GM23248 (cell line): ENCODE measurements at regions not wholly inside any gene's neighbourhood (a gene's known extent, or its start where the extent isn't known, plus 50 kb on each side); places are given as distances from the start of the nearest gene placed in this dataset.
A peak's percentile ranks its signal among the peaks of the same experiment; 100 is the strongest.

Experiments
- DNase-seq: peaks from one replicate; pipeline ENCODE4 v3.0.0-alpha.2; 2015
- H2AFZ ChIP-seq: fragments of 200-600 bp; sonication (generic); 2 replicates; pipeline ENCODE4 v1.6.1; 2016; ENCODE audit warnings: antibody characterized with exemption
- H3F3A ChIP-seq: fragments of 200-600 bp; sonication (generic); 2 replicates; pipeline ENCODE4 v1.6.1; 2016; ENCODE audit warnings: mild to moderate bottlenecking, antibody characterized with exemption, mixed run types; ENCODE audit not compliant: insufficient read depth
- H3K27ac ChIP-seq: fragments of 200-600 bp; sonication (generic); 2 replicates; pipeline ENCODE4 v1.5.1; 2016; ENCODE audit warnings: mild to moderate bottlenecking
- H3K27me3 ChIP-seq: fragments of 200-600 bp; sonication (generic); replicated peaks from 2 replicates; pipeline ENCODE4 v1.6.1; 2016; ENCODE audit warnings: mild to moderate bottlenecking; ENCODE audit not compliant: insufficient read depth
- H3K36me3 ChIP-seq: fragments of 200-600 bp; sonication (generic); 2 replicates; pipeline ENCODE4 v1.6.1; 2016; ENCODE audit warnings: low read depth, mild to moderate bottlenecking
- H3K4me1 ChIP-seq: fragments of 200-600 bp; sonication (generic); 2 replicates; pipeline ENCODE4 v1.6.1; 2016; ENCODE audit warnings: mild to moderate bottlenecking; ENCODE audit not compliant: insufficient read depth
- H3K4me2 ChIP-seq: fragments of 200-600 bp; sonication (generic); one replicate; pipeline ENCODE4 v1.6.1; 2016; ENCODE audit warnings: mild to moderate bottlenecking; ENCODE audit not compliant: unreplicated experiment
- H3K4me3 ChIP-seq: fragments of 200-600 bp; sonication (generic); 2 replicates; pipeline ENCODE4 v1.5.1; 2016; ENCODE audit warnings: mild to moderate bottlenecking
- H3K79me2 ChIP-seq: fragments of 200-600 bp; sonication (generic); 2 replicates; pipeline ENCODE4 v1.6.1; 2016; ENCODE audit warnings: mild to moderate bottlenecking; ENCODE audit not compliant: insufficient read depth
- H3K9ac ChIP-seq: fragments of 200-600 bp; sonication (generic); 2 replicates; pipeline ENCODE4 v1.6.1; 2016; ENCODE audit warnings: mild to moderate bottlenecking
- H3K9me2 ChIP-seq: fragments of 200-600 bp; sonication (generic); 2 replicates; pipeline ENCODE4 v1.6.1; 2016; ENCODE audit warnings: mixed run types, mild to moderate bottlenecking, moderate library complexity; ENCODE audit not compliant: insufficient read depth
- H3K9me3 ChIP-seq: fragments of 200-600 bp; sonication (generic); one replicate; pipeline ENCODE4 v1.6.1; 2017; ENCODE audit warnings: low read depth
- H4K20me1 ChIP-seq: fragments of 200-600 bp; sonication (generic); 2 replicates; pipeline ENCODE4 v1.6.0; 2016; ENCODE audit not compliant: insufficient read depth
- EZH2 ChIP-seq: fragments of 200-600 bp; sonication (generic); IDR thresholded peaks from 2 replicates; pipeline ENCODE4 v1.6.1; 2018; ENCODE audit warnings: antibody characterized with exemption, mild to moderate bottlenecking; ENCODE audit not compliant: insufficient read depth, poor library complexity, severe bottlenecking
- EZH2phosphoT487 ChIP-seq: fragments of 200-600 bp; sonication (generic); IDR thresholded peaks from 2 replicates; pipeline ENCODE4 v1.6.1; 2018; ENCODE audit warnings: antibody characterized with exemption, moderate library complexity, mild to moderate bottlenecking, low read depth; ENCODE audit not compliant: insufficient read depth
- WGBS, 2 experiments: methylation state at CpG; one replicate each; pipeline ENCODE4 v1.1.6; 2015 to 2017; ENCODE audit warnings: low lambda C conversion rate in 2 of 2, low coverage in 1 of 2; ENCODE audit errors: missing lambda C conversion rate in 2 of 2; 5-methylcytosine and 5-hydroxymethylcytosine counted together
- in situ Hi-C: fragments of 300-500 bp; cut with MboI; formaldehyde crosslinking; loops from 2 replicates; pipeline ENCODE4 v1.15.0; 2020

DNA sequence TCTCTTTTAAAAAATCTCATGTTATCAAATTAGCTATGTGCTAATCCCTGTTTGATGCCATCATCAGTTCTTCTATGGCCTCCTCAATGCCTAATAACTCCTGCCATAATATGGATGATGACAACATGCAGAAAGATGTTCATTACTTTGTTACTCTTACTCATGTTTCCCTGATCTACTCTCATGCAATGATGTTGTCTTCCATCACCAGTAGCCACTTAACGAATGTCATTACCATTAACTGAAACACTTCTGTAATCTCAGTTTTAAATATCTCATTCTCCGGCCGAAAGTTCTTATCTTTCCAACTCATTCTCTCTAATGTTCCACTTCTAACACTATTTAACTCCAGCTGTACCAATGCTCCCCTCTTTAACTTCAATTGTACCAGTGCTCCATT, 1187.7 kb downstream of the OTOL1 start:
- H3K9me3 ChIP-seq: no peaks in the 10 kb centered on the region
- H3K4me2 ChIP-seq: no peak overlapping the region
- H3K36me3 ChIP-seq: no peaks in the 10 kb centered on the region
- DNase-seq: no peak
- in situ Hi-C loops: no loop called here
- TF ChIP-seq EZH2: no peak
- TF ChIP-seq EZH2phosphoT487: no peak
- H3K27me3 ChIP-seq: no peaks in the 10 kb centered on the region
- H4K20me1 ChIP-seq: no peaks in the 10 kb centered on the region
- no peaks in the 10 kb centered on the region for H3K9me2 ChIP-seq
- whole genome bisulfite sequencing, 2 experiments: 72 to 81% methylated on average over 3 of the region's 3 CpGs
- no peak overlapping the region for H3K9ac ChIP-seq
- H2AFZ ChIP-seq: no peak overlapping the region
- no peaks in the 10 kb centered on the region for H3K4me1 ChIP-seq
- H3F3A ChIP-seq: no peaks in the 10 kb centered on the region
- no peak overlapping the region for H3K27ac ChIP-seq
- H3K79me2 ChIP-seq: no peaks in the 10 kb centered on the region
- H3K4me3 ChIP-seq: no peak overlapping the region

DNA sequence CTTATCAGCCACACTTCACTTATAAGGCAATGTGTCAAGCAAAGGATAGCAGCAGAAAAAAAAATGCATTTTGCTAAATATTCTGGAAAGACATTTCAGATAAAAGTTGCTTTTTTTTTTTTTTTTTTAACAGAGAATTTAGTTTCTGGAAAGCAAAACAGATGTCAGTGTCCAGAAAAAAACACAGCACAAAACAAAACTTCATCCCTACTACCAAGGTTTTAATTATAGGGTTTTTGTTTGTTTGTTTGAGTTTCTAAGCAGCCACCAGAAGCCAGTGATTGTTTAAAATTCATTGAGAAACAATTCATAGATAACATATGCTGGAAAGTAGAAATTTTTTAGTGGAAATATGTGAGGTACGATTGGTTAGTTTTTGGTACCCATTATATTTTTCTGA, 1202.7 kb downstream of the OTOL1 start:
- H3K9ac ChIP-seq: no peak overlapping the region
- no peak overlapping the region; the same call in 1 of the 2 replicates for H2AFZ ChIP-seq
- H3K36me3 ChIP-seq: no peaks in the 10 kb centered on the region
- no peak for DNase-seq
- in situ Hi-C loops: no loop called here
- no peaks in the 10 kb centered on the region for H4K20me1 ChIP-seq
- H3K79me2 ChIP-seq: no peaks in the 10 kb centered on the region
- H3K4me2 ChIP-seq: no peak overlapping the region
- H3K4me3 ChIP-seq: no peak overlapping the region
- H3K9me2 ChIP-seq: no peaks in the 10 kb centered on the region
- WGBS, 2 experiments: 37 to 56% methylated on average over 1 of the region's 1 CpG
- no peak overlapping the region for H3K27ac ChIP-seq
- no peaks in the 10 kb centered on the region for H3F3A ChIP-seq
- H3K9me3 ChIP-seq: no peaks in the 10 kb centered on the region
- no peaks in the 10 kb centered on the region for H3K4me1 ChIP-seq
- H3K27me3 ChIP-seq: no peaks in the 10 kb centered on the region
- TF ChIP-seq EZH2: no peak

DNA sequence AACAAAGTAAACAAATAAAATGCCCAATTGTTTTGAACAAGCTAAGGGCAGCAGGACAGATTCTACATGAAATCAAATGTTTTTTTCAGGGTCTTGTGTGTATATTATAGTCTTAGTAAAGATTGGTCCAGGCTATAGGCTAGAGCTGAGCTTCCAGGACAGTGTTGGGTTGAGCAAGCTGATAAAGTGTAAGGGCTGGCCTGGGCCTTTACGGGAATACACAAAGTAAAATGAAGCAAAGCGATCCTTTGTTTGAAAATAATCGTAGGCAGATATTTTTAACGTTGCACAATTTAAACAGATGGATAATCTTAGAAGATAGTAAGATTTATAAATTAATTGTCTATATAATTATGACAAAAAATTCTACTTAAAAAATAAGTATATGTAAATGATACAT, 1204.6 kb downstream of the OTOL1 start:
- H3K9me2 ChIP-seq: no peaks in the 10 kb centered on the region
- no peaks in the 10 kb centered on the region for H3F3A ChIP-seq
- in situ Hi-C loops: no loop called here
- no peak for TF ChIP-seq EZH2
- no peak for TF ChIP-seq EZH2phosphoT487
- H3K27ac ChIP-seq: no peak overlapping the region
- no peak overlapping the region for H2AFZ ChIP-seq
- no peak overlapping the region for H3K9ac ChIP-seq
- WGBS, 2 experiments: 87 to 89% methylated on average over 4 of the region's 4 CpGs
- H3K4me1 ChIP-seq: peaks cover 7% of the 10 kb centered on the region; the same call in 1 of the 2 replicates
- no peaks in the 10 kb centered on the region for H3K9me3 ChIP-seq
- H3K27me3 ChIP-seq: no peaks in the 10 kb centered on the region
- no peaks in the 10 kb centered on the region for H3K79me2 ChIP-seq
- DNase-seq: no peak
- no peak overlapping the region for H3K4me2 ChIP-seq
- H4K20me1 ChIP-seq: no peaks in the 10 kb centered on the region
- no peak overlapping the region for H3K4me3 ChIP-seq
- H3K36me3 ChIP-seq: no peaks in the 10 kb centered on the region

DNA sequence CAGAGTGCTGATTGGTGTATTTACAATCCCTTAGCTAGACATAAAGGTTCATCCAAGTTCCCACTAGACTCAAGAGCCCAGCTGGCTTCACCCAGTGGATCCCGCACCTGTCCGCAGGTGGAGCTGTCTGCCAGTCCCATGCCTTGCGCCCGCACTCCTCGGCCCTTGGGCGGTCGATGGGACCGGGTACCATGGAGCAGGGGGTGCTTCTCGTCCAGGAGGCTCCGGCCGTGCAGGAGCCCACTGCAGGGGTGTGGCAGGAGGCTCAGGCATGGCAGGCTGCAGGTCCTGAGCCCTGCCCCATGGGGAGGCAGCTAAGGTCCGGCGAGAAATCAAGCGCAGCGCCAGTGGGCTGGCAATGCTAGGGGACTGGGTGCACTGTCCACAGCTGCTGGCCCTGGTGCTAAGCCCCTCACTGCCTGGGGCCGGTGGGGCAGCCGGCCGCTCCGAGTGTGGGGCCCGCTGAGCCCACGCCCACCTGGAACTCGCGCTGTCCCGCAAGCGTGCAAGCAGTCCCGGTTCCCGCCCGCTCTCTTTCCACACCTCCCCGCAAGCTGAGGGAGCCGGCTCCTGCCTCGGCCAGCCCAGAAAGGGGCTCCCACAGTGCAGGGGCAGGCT, 1206.3 kb downstream of the OTOL1 start:
- in situ Hi-C loops: no loop called here
- no peak for DNase-seq
- H3K27ac ChIP-seq: no peak overlapping the region
- TF ChIP-seq EZH2: no peak
- TF ChIP-seq EZH2phosphoT487: no peak
- H3K4me1 ChIP-seq: peaks cover 7% of the 10 kb centered on the region; the same call in 1 of the 2 replicates
- H3K36me3 ChIP-seq: no peaks in the 10 kb centered on the region
- no peak overlapping the region for H3K9ac ChIP-seq
- H3K27me3 ChIP-seq: no peaks in the 10 kb centered on the region
- H3K79me2 ChIP-seq: no peaks in the 10 kb centered on the region
- H2AFZ ChIP-seq: no peak overlapping the region
- 85 to 93% methylated on average over 14 to 27 of the region's 31 CpGs for WGBS, 2 experiments
- no peaks in the 10 kb centered on the region for H3K9me2 ChIP-seq
- no peak overlapping the region for H3K4me3 ChIP-seq
- H3K4me2 ChIP-seq: no peak overlapping the region
- no peaks in the 10 kb centered on the region for H3F3A ChIP-seq
- H3K9me3 ChIP-seq: no peaks in the 10 kb centered on the region
- no peaks in the 10 kb centered on the region for H4K20me1 ChIP-seq

DNA sequence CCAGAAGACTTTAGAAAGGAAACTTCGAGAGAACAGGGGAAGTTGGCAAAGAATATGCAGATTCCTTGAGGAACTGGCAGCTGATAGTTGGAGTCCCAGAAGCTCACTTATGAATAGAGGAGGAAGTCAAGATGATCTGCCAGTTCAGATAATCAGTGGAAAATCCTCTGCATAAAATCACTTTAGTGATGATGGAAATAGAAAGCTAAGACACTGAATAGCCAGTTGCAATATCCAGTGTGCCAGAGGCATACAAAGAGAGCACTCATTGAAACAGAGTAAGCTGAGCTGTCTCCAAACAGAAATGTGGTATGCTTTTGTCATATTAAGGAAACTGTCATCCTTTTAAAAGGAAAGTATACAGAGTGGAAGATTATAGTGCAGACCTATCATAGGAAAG, 1207.6 kb downstream of the OTOL1 start:
- H3K4me1 ChIP-seq: peaks cover 7% of the 10 kb centered on the region; the same call in 1 of the 2 replicates
- H3F3A ChIP-seq: no peaks in the 10 kb centered on the region
- DNase-seq: no peak
- H3K9me2 ChIP-seq: no peaks in the 10 kb centered on the region
- no peaks in the 10 kb centered on the region for H3K36me3 ChIP-seq
- no peak overlapping the region for H3K9ac ChIP-seq
- no peaks in the 10 kb centered on the region for H4K20me1 ChIP-seq
- H3K27ac ChIP-seq: no peak overlapping the region
- no peak for TF ChIP-seq EZH2phosphoT487
- no peak for TF ChIP-seq EZH2
- no peaks in the 10 kb centered on the region for H3K79me2 ChIP-seq
- no peaks in the 10 kb centered on the region for H3K9me3 ChIP-seq
- H3K4me3 ChIP-seq: no peak overlapping the region
- 5 to 6% methylated on average over 1 of the region's 1 CpG for WGBS, 2 experiments
- peak overlapping the region; percentile 48; the same call in 1 of the 2 replicates for H2AFZ ChIP-seq
- no peaks in the 10 kb centered on the region for H3K27me3 ChIP-seq
- in situ Hi-C loops: no loop called here
- peak overlapping the region; percentile 7 for H3K4me2 ChIP-seq
